A549 (cell line): ENCODE measurements at regions not wholly inside any gene's neighbourhood (a gene's known extent, or its start where the extent isn't known, plus 50 kb on each side); places are given as distances from the start of the nearest gene placed in this dataset.

Experiments
- ATAC-seq, 2 experiments: fragments of 200-7000 bp in 1 of 2; fragments of >200 bp in 1 of 2; cut with Nextera tagmentation in 1 of 2; cut with Tn5 transposase in 1 of 2; 3 replicates each; pipeline versions ENCODE4 v1.8.0 to v1.9.1; 2018 to 2020; ENCODE audit warnings: mild to moderate bottlenecking in 1 of 2, moderate library complexity in 1 of 2
- CTCF ChIA-PET: fragments of 300-600 bp; sonication (Branson Sonifier 250); formaldehyde crosslinking; extraction: SDS; loops from one replicate; lab custom pipeline; 2021; ENCODE audit warnings: antibody characterized with exemption, inconsistent platforms; lab: Yijun Ruan, JAX
- POLR2A ChIA-PET: fragments of 350-600 bp; formaldehyde crosslinking; extraction: SDS; loops from one replicate; lab custom pipeline; 2021; ENCODE audit warnings: antibody characterized with exemption, inconsistent platforms; lab: Yijun Ruan, JAX
- DNase-seq, 2 experiments: peaks; one replicate each; pipeline versions ENCODE4 v3.0.0 to v3.0.0-alpha.2; 2011 to 2016; ENCODE audit warnings: low read depth in 1 of 2, low spot score in 1 of 2
- FAIRE-seq: peaks from 2 replicates; lab custom pipeline; 2011; peaks lifted over from hg19 to GRCh38; lab: Jason Lieb, UNC
- H3K27ac ChIP-seq, 2 experiments: fragments of >200 bp; sonication (Bioruptor Twin); formaldehyde crosslinking; 3 replicates each; pipeline ENCODE4 v1.5.1; 2016 to 2017
- H3K4me1 ChIP-seq: fragments of >200 bp; sonication (Bioruptor Twin); formaldehyde crosslinking; 3 replicates; pipeline ENCODE4 v1.6.1; 2016
- H3K4me2 ChIP-seq: fragments of >200 bp; sonication (Bioruptor Twin); formaldehyde crosslinking; 3 replicates; pipeline ENCODE4 v1.6.1; 2016
- H3K4me3 ChIP-seq: fragments of >200 bp; sonication (Bioruptor Twin); formaldehyde crosslinking; 3 replicates; pipeline ENCODE4 v1.5.1; 2016
- H3K9me3 ChIP-seq: fragments of >200 bp; sonication (Bioruptor Twin); formaldehyde crosslinking; 3 replicates; pipeline ENCODE4 v1.6.1; 2016
- BHLHE40 ChIP-seq: IDR thresholded peaks from 2 replicates; pipeline ENCODE4 v1.6.1; 2012; ENCODE audit warnings: low read depth, low read length, inconsistent platforms
- CEBPB ChIP-seq, 2 experiments: fragments of >200 bp in 1 of 2; sonication (Bioruptor Twin) in 1 of 2; formaldehyde crosslinking in 1 of 2; IDR thresholded peaks; 2 replicates each; pipeline ENCODE4 v1.6.1; 2012 to 2016
- CHD4 ChIP-seq: fragments of 200-600 bp; sonication (generic); IDR thresholded peaks from 2 replicates; pipeline ENCODE4 v1.6.1; 2016; ENCODE audit warnings: antibody characterized with exemption, mild to moderate bottlenecking, borderline replicate concordance
- EHF ChIP-seq: fragments of 250-450 bp; sonication (Bioruptor Pico); IDR thresholded peaks from 2 replicates; pipeline ENCODE4 v1.5.0; 2020; ENCODE audit warnings: mild to moderate bottlenecking
- ELK1 ChIP-seq: fragments of 150-350 bp; IDR thresholded peaks from 2 replicates; pipeline ENCODE4 v1.6.1; 2014; ENCODE audit warnings: low read depth, mild to moderate bottlenecking, low read length
- ESRRA ChIP-seq: fragments of 150-350 bp; IDR thresholded peaks from 2 replicates; pipeline ENCODE4 v1.6.1; 2014; ENCODE audit warnings: mild to moderate bottlenecking, low read length, borderline replicate concordance
- FOSL2 ChIP-seq, 2 experiments: fragments of 450-650 bp in 1 of 2; fragments of >200 bp in 1 of 2; sonication (Bioruptor Twin) in 1 of 2; formaldehyde crosslinking; IDR thresholded peaks; 2 replicates each; pipeline versions ENCODE4 v1.5.0 to v1.6.1; 2016 to 2020; ENCODE audit warnings: mild to moderate bottlenecking in 1 of 2, moderate library complexity in 1 of 2
- HES2 ChIP-seq: fragments of >200 bp; sonication (Bioruptor Twin); formaldehyde crosslinking; IDR thresholded peaks from 2 replicates; pipeline ENCODE4 v1.6.1; 2016
- HOXB13 ChIP-seq: fragments of 250-450 bp; sonication (Bioruptor Pico); IDR thresholded peaks from 2 replicates; pipeline ENCODE4 v1.5.0; 2020; ENCODE audit warnings: low read depth, mild to moderate bottlenecking, moderate library complexity
- JUNB ChIP-seq: fragments of >200 bp; sonication (Bioruptor Twin); formaldehyde crosslinking; IDR thresholded peaks from 2 replicates; pipeline ENCODE4 v1.6.1; 2016
- MAFK ChIP-seq: fragments of 450-650 bp; IDR thresholded peaks from 2 replicates; pipeline ENCODE4 v1.6.1; 2014; ENCODE audit not compliant: partially characterized antibody
- MAX ChIP-seq: IDR thresholded peaks from 2 replicates; pipeline ENCODE4 v1.6.1; 2012
- MAZ ChIP-seq: fragments of 150-350 bp; IDR thresholded peaks from 2 replicates; pipeline ENCODE4 v1.6.1; 2014; ENCODE audit warnings: antibody characterized with exemption, low read depth, low read length, borderline replicate concordance
- NFE2L2 ChIP-seq: fragments of 150-350 bp; conservative IDR thresholded peaks from 2 replicates; pipeline ENCODE4 v1.6.1; 2014; ENCODE audit warnings: low read length
- NPAS2 ChIP-seq: fragments of 250-450 bp; sonication (Bioruptor Pico); IDR thresholded peaks from 2 replicates; pipeline ENCODE4 v1.8.0; 2022; ENCODE audit warnings: mild to moderate bottlenecking, moderate library complexity, borderline replicate concordance
- POLR2A ChIP-seq: IDR thresholded peaks from 2 replicates; pipeline ENCODE4 v1.6.1; 2012; ENCODE audit warnings: mild to moderate bottlenecking, low read length
- RARB ChIP-seq: fragments of 250-450 bp; sonication (Bioruptor Pico); IDR thresholded peaks from 2 replicates; pipeline ENCODE4 v1.8.0; 2021; ENCODE audit warnings: mild to moderate bottlenecking, moderate library complexity
- RNF2 ChIP-seq: fragments of 200-600 bp; sonication (generic); IDR thresholded peaks from 2 replicates; pipeline ENCODE4 v1.6.1; 2016; ENCODE audit warnings: low read depth, mild to moderate bottlenecking, antibody characterized with exemption, moderate library complexity, borderline replicate concordance
- USF2 ChIP-seq: fragments of 450-650 bp; IDR thresholded peaks from 2 replicates; pipeline ENCODE4 v1.6.1; 2014; ENCODE audit warnings: antibody characterized with exemption
- ZFP36 ChIP-seq: fragments of 450-650 bp; IDR thresholded peaks from 2 replicates; pipeline ENCODE4 v1.6.1; 2014; ENCODE audit warnings: borderline replicate concordance; ENCODE audit not compliant: partially characterized antibody
- ZNF302 ChIP-seq: fragments of 250-450 bp; sonication (Bioruptor Pico); IDR thresholded peaks from 2 replicates; pipeline ENCODE4 v1.9.0; 2021; ENCODE audit warnings: inconsistent platforms, mild to moderate bottlenecking, moderate library complexity
- ZSCAN20 ChIP-seq: fragments of 250-450 bp; sonication (Bioruptor Pico); IDR thresholded peaks from 2 replicates; pipeline ENCODE4 v1.8.0; 2022; ENCODE audit warnings: mild to moderate bottlenecking, moderate library complexity
- WGBS: methylation state at CpG from one replicate; pipeline ENCODE4 v1.1.6; 2017; ENCODE audit errors: missing lambda C conversion rate; 5-methylcytosine and 5-hydroxymethylcytosine counted together
- TF ChIP-seq, protein P1 (sequence below): fragments of 200-600 bp; sonication (generic); IDR thresholded peaks from 2 replicates; pipeline ENCODE4 v1.6.1; 2016; ENCODE audit warnings: antibody characterized with exemption, mild to moderate bottlenecking, moderate library complexity

DNA sequence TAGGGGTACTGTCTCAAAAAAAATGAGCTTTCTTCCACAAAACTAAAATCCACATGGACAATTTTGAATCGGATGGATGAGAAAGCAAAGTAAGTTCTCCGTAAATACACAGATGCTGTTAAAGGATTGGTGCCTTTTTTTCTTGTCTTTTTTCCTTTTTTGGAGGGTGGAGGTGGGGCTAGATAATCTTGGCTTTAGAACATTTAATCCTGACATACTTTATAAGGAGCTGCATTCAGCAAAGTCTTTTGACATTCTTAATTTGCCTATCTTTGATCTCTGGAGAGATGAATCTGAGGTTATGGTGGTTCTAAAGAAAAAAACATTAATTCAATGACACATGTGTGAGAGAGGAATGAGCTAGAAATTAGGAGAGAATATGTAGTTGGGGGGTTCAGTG, 312.3 kb upstream of the KCNJ16 start:
- H3K4me1 ChIP-seq: peaks cover 45% of the 10 kb centered on the region
- CTCF ChIA-PET: interaction anchor here (1.1 to 1.3 kb wide), 4 partner anchors 16 to 194 kb away, joined by 3 to 6 read pairs (median 5); no protein-coding TSS in a partner anchor
- peak overlapping the region; percentile 82 to 86 for H3K27ac ChIP-seq
- H3K9me3 ChIP-seq: no peaks in the 10 kb centered on the region
- FAIRE-seq (peak; percentile 67), DNase-seq (no peak), ATAC-seq (no peak; a peak in 1 of 6 replicates)
- WGBS: 78% methylated on average over 2 of the region's 2 CpGs
- H3K4me2 ChIP-seq: peak overlapping the region; percentile 75
- TF ChIP-seq ZNF302 (0 out of 2 replicates have a peak, but pooled peaks have one; percentile 6), ZFP36 (no peak)
- no peak overlapping the region for H3K4me3 ChIP-seq
- POLR2A ChIA-PET: interaction anchor here (0.7 kb wide), 1 partner anchor 343 kb away, joined by 3 read pairs; no protein-coding TSS in a partner anchor

- H3K27ac ChIP-seq: peak overlapping the region; percentile 82 to 86
- no peak for FAIRE-seq
- no peaks in the 10 kb centered on the region for H3K9me3 ChIP-seq
- ChIA-PET POLR2A (interaction anchor here (0.6 kb wide), 1 partner anchor 143 kb away, joined by 3 read pairs; no protein-coding TSS in a partner anchor), CTCF (no interaction called here)
- peaks cover 44% of the 10 kb centered on the region for H3K4me1 ChIP-seq
- DNase-seq: no peak
- 88% methylated on average over 3 of the region's 3 CpGs for WGBS
- peak overlapping the region; percentile 75 for H3K4me2 ChIP-seq
- peak; percentile 72; the same call in 1 of the 2 replicates for TF ChIP-seq HOXB13
- TF ChIP-seq, protein P1, sequence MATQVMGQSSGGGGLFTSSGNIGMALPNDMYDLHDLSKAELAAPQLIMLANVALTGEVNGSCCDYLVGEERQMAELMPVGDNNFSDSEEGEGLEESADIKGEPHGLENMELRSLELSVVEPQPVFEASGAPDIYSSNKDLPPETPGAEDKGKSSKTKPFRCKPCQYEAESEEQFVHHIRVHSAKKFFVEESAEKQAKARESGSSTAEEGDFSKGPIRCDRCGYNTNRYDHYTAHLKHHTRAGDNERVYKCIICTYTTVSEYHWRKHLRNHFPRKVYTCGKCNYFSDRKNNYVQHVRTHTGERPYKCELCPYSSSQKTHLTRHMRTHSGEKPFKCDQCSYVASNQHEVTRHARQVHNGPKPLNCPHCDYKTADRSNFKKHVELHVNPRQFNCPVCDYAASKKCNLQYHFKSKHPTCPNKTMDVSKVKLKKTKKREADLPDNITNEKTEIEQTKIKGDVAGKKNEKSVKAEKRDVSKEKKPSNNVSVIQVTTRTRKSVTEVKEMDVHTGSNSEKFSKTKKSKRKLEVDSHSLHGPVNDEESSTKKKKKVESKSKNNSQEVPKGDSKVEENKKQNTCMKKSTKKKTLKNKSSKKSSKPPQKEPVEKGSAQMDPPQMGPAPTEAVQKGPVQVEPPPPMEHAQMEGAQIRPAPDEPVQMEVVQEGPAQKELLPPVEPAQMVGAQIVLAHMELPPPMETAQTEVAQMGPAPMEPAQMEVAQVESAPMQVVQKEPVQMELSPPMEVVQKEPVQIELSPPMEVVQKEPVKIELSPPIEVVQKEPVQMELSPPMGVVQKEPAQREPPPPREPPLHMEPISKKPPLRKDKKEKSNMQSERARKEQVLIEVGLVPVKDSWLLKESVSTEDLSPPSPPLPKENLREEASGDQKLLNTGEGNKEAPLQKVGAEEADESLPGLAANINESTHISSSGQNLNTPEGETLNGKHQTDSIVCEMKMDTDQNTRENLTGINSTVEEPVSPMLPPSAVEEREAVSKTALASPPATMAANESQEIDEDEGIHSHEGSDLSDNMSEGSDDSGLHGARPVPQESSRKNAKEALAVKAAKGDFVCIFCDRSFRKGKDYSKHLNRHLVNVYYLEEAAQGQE: peak; percentile 80
- TF ChIP-seq MAZ: no peak
- no peak for TF ChIP-seq EHF
- TF ChIP-seq ESRRA: no peak
- TF ChIP-seq CHD4: no peak
- TF ChIP-seq RNF2: no peak
- TF ChIP-seq MAX: 0 out of 2 replicates have a peak, but pooled peaks have one; percentile 3
- no peak for TF ChIP-seq FOSL2 (IDR thresholded peaks at IDR 0.05)
- 0 out of 2 replicates have a peak, but pooled peaks have one; percentile 28 for TF ChIP-seq FOSL2 (CRISPR knock-in tag; IDR thresholded peaks at IDR 0.05)
- TF ChIP-seq POLR2A: no peak
- TF ChIP-seq NFE2L2: no peak
- TF ChIP-seq MAFK: no peak
- TF ChIP-seq HES2: no peak
- no peak overlapping the region for H3K4me3 ChIP-seq
- ATAC-seq: no peak
Observed at GRCh38 chr17:69763503-69763902, 311.5 kb upstream of the KCNJ16 start.

- peak overlapping the region; percentile 82 to 86 for H3K27ac ChIP-seq
- ATAC-seq: no peak
- 24% methylated on average over 1 of the region's 1 CpG for WGBS
- H3K9me3 ChIP-seq: no peaks in the 10 kb centered on the region
- peak; percentile 81 for FAIRE-seq
- H3K4me3 ChIP-seq: no peak overlapping the region
- H3K4me1 ChIP-seq: peaks cover 44% of the 10 kb centered on the region
- no peak for DNase-seq
- peak overlapping the region; percentile 75 for H3K4me2 ChIP-seq
- CTCF ChIA-PET: no interaction called here
- POLR2A ChIA-PET: no interaction called here
- peak; percentile 75 for TF ChIP-seq FOSL2 (IDR thresholded peaks at IDR 0.05)
- peak; percentile 76 for TF ChIP-seq FOSL2 (CRISPR knock-in tag; IDR thresholded peaks at IDR 0.05)
- TF ChIP-seq BHLHE40: no peak
- TF ChIP-seq JUNB: peak; percentile 84
- TF ChIP-seq ZSCAN20 (CRISPR knock-in tag): no peak
- peak; percentile 78 to 92 for TF ChIP-seq CEBPB (IDR thresholded peaks at IDR 0.05)
- TF ChIP-seq NPAS2 (CRISPR knock-in tag): no peak
- no peak for TF ChIP-seq USF2
- TF ChIP-seq, protein P1: no peak
- TF ChIP-seq RARB (CRISPR knock-in tag): no peak
- no peak for TF ChIP-seq ELK1
- peak; percentile 52; the same call in 1 of the 2 replicates for TF ChIP-seq ESRRA
- peak; percentile 86; the same call in 1 of the 2 replicates for TF ChIP-seq HES2
Observed at GRCh38 chr17:69764146-69764545, 310.9 kb upstream of the KCNJ16 start.
